Skin epidermis (tissue), 12 donors: ENCODE measurements at regions not wholly inside any gene's neighbourhood (a gene's known extent, or its start where the extent isn't known, plus 50 kb on each side); places are given as distances from the start of the nearest gene placed in this dataset.
"Not testable (repeated sequence)": the region's sequence is repeated elsewhere in the genome, so short reads cannot be mapped to it uniquely, and the experiment has no call there.

ENCODE experiments used
- H3K27ac ChIP-seq, 21 experiments: fragments of 200-600 bp; sonication (generic) in 11 of 21; one replicate each; pipeline ENCODE4 v1.5.0; 2020; ENCODE audit warnings: mild to moderate bottlenecking in 3 of 21, inconsistent platforms in 2 of 21, moderate library complexity in 2 of 21
- H3K4me3 ChIP-seq, 7 experiments: fragments of 200-600 bp; sonication (generic) in 2 of 7; one replicate each; pipeline ENCODE4 v1.5.0; 2020; ENCODE audit warnings: inconsistent platforms in 2 of 7, mild to moderate bottlenecking in 2 of 7, moderate library complexity in 1 of 7

- no peak overlapping the region for H3K27ac ChIP-seq
- H3K4me3 ChIP-seq = no peak overlapping the region
Measured at GRCh38 chr3:152139651-152140050, 129.1 kb upstream of the MBNL1 start.

- H3K27ac ChIP-seq = no peak overlapping the region
- H3K4me3 ChIP-seq = no peak overlapping the region
Measured at GRCh38 chr3:152146461-152146860, 122.3 kb upstream of the MBNL1 start.

GRCh38 chr3:152147748-152148147, 121.0 kb upstream of the MBNL1 start:
- Histone ChIP-seq H3K27ac (no peak overlapping the region), H3K4me3 (no peak overlapping the region)

GRCh38 chr3:152148579-152148978, 120.2 kb upstream of the MBNL1 start:
- Histone ChIP-seq H3K4me3 (no peak overlapping the region), H3K27ac (no peak overlapping the region)

GRCh38 chr3:152149832-152150231, 118.9 kb upstream of the MBNL1 start:
- Histone ChIP-seq H3K4me3 (no peak overlapping the region), H3K27ac (no peak overlapping the region)

- H3K4me3 ChIP-seq = no peak overlapping the region
- peak overlapping the region in 7 of 21 experiments; percentile 6 to 37 (median 15) for H3K27ac ChIP-seq
Measured at GRCh38 chr3:152151216-152151876, 117.4 kb upstream of the MBNL1 start.

- peak overlapping the region in 1 of 21 experiments; percentile 47 for H3K27ac ChIP-seq
- H3K4me3 ChIP-seq = not testable (repeated sequence)
Measured at GRCh38 chr3:152151877-152152765, 116.6 kb upstream of the MBNL1 start.

- not testable (repeated sequence) for H3K4me3 ChIP-seq, H3K27ac ChIP-seq
Measured at GRCh38 chr3:152153115-152153514, 115.6 kb upstream of the MBNL1 start.

GRCh38 chr3:152155246-152156020, 113.3 kb upstream of the MBNL1 start:
- Histone ChIP-seq H3K27ac (no peak overlapping the region), H3K4me3 (no peak overlapping the region)

GRCh38 chr3:152156880-152157279, 111.8 kb upstream of the MBNL1 start:
- Histone ChIP-seq H3K4me3 (no peak overlapping the region), H3K27ac (no peak overlapping the region)

- H3K27ac ChIP-seq = no peak overlapping the region
- no peak overlapping the region for H3K4me3 ChIP-seq
Measured at GRCh38 chr3:152157337-152157736, 111.4 kb upstream of the MBNL1 start.

GRCh38 chr3:152159328-152159727, 109.4 kb upstream of the MBNL1 start:
- Histone ChIP-seq H3K27ac (no peak overlapping the region), H3K4me3 (no peak overlapping the region)

GRCh38 chr3:152160350-152161011, 108.2 kb upstream of the MBNL1 start:
- no peak overlapping the region for H3K4me3 ChIP-seq
- H3K27ac ChIP-seq = no peak overlapping the region

- Histone ChIP-seq H3K4me3 (no peak overlapping the region), H3K27ac (no peak overlapping the region)
Measured at GRCh38 chr3:152172460-152172859, 96.3 kb upstream of the MBNL1 start.

- Histone ChIP-seq H3K27ac (no peak overlapping the region), H3K4me3 (no peak overlapping the region)
Measured at GRCh38 chr3:152173627-152174026, 95.1 kb upstream of the MBNL1 start.

GRCh38 chr3:152174876-152175527, 93.7 kb upstream of the MBNL1 start:
- H3K27ac ChIP-seq = no peak overlapping the region
- H3K4me3 ChIP-seq = no peak overlapping the region

GRCh38 chr3:152175528-152175889, 93.2 kb upstream of the MBNL1 start:
- Histone ChIP-seq H3K27ac (no peak overlapping the region), H3K4me3 (no peak overlapping the region)

GRCh38 chr3:152176241-152176640, 92.5 kb upstream of the MBNL1 start:
- no peak overlapping the region for H3K27ac ChIP-seq
- H3K4me3 ChIP-seq = no peak overlapping the region

- no peak overlapping the region for H3K4me3 ChIP-seq
- no peak overlapping the region for H3K27ac ChIP-seq
Measured at GRCh38 chr3:152176998-152177397, 91.7 kb upstream of the MBNL1 start.

- H3K27ac ChIP-seq = no peak overlapping the region
- no peak overlapping the region for H3K4me3 ChIP-seq
Measured at GRCh38 chr3:152177757-152178156, 91.0 kb upstream of the MBNL1 start.
